AML-193 (cell line): ENCODE measurements at regions not wholly inside any gene's neighbourhood (a gene's known extent, or its start where the extent isn't known, plus 50 kb on each side); places are given as distances from the start of the nearest gene placed in this dataset.
"Not testable (repeated sequence)": the region's sequence is repeated elsewhere in the genome, so short reads cannot be mapped to it uniquely, and the experiment has no call there.

Experiments
- DNase-seq, 2 experiments: peaks; one replicate each; lab custom pipeline; 2025; lab: John Stamatoyannopoulos, UW

- DNase-seq = not testable (repeated sequence)
Measured at GRCh38 chr3:156048483-156048882, 71.9 kb upstream of the KCNAB1 start.

- DNase-seq = no peak
Measured at GRCh38 chr3:156050918-156051317, 69.5 kb upstream of the KCNAB1 start.

- DNase-seq = no peak
Measured at GRCh38 chr3:156051651-156052050, 68.7 kb upstream of the KCNAB1 start.

GRCh38 chr3:156052115-156052514, 68.3 kb upstream of the KCNAB1 start:
- no peak for DNase-seq

GRCh38 chr3:156059950-156060501, 60.4 kb upstream of the KCNAB1 start:
- no peak for DNase-seq

GRCh38 chr3:156068151-156068550, 52.2 kb upstream of the KCNAB1 start:
- DNase-seq = not testable (repeated sequence)

- DNase-seq = no peak
Measured at GRCh38 chr3:156070028-156070427, 50.4 kb upstream of the KCNAB1 start.
